ENCODE measurements at regions not wholly inside any gene's neighbourhood (a gene's known extent, or its start where the extent isn't known, plus 50 kb on each side); places are given as distances from the start of the nearest gene placed in this dataset.

GRCh38 chr7:156566812-156567549 lies 73.6 kb upstream of the RNF32 start:
- no peak for TF ChIP-seq TAF1 (IDR thresholded peaks at IDR 0.05; ENCODE audit: low read depth)
- no peak for TF ChIP-seq CEBPB (IDR thresholded peaks at IDR 0.05)
- TF ChIP-seq EGR1 (IDR thresholded peaks at IDR 0.05) = no peak
- TF ChIP-seq TCF12 (IDR thresholded peaks at IDR 0.05; ENCODE audit: low read depth) = no peak
- TF ChIP-seq TEAD4 (IDR thresholded peaks at IDR 0.05) = no peak
- TF ChIP-seq ZBTB7A (IDR thresholded peaks at IDR 0.05; ENCODE audit: low read depth) = no peak
- TF ChIP-seq MAX (IDR thresholded peaks at IDR 0.05) = no peak
- no peak for TF ChIP-seq EP300 (IDR thresholded peaks at IDR 0.05; ENCODE audit: borderline replicate concordance)
- TF ChIP-seq YY1 (IDR thresholded peaks at IDR 0.05; ENCODE audit: low read depth) = no peak

Data from Ishikawa (cell line).